AG04450 (cell line): ENCODE measurements at regions not wholly inside any gene's neighbourhood (a gene's known extent, or its start where the extent isn't known, plus 50 kb on each side); places are given as distances from the start of the nearest gene placed in this dataset.

Experiments
- CTCF ChIA-PET: fragments of 300-600, 350-600 bp; formaldehyde crosslinking; extraction: SDS; loops from one replicate; lab custom pipeline; 2022; ENCODE audit warnings: antibody characterized with exemption, inconsistent platforms; lab: Charles Lee
- POLR2A ChIA-PET: fragments of 350-600 bp; formaldehyde crosslinking; extraction: SDS; loops from one replicate; lab custom pipeline; 2021; ENCODE audit warnings: antibody characterized with exemption, inconsistent platforms; lab: Yijun Ruan, JAX
- DNase-seq: peaks from one replicate; pipeline ENCODE4 v3.0.0-alpha.2; 2011; ENCODE audit warnings: low read depth, low spot score
- H3K27ac ChIP-seq: one replicate; pipeline ENCODE4 v1.5.1; 2012; ENCODE audit warnings: low read depth, low read length, control low read depth
- H3K27me3 ChIP-seq: one replicate; pipeline ENCODE4 v1.6.0; 2012; ENCODE audit warnings: low read length; ENCODE audit not compliant: control insufficient read depth, insufficient read depth
- H3K4me3 ChIP-seq: 2 replicates; pipeline ENCODE4 v1.5.1; 2011; ENCODE audit warnings: mild to moderate bottlenecking, low read depth, low read length, control low read depth
- H3K9me3 ChIP-seq: 2 replicates; pipeline ENCODE4 v1.5.1; 2012; ENCODE audit warnings: low read length; ENCODE audit not compliant: control insufficient read depth, insufficient read depth
- TF ChIP-seq, protein P1 (sequence below): IDR thresholded peaks from 2 replicates; pipeline ENCODE4 v1.5.1; 2011; ENCODE audit warnings: low read depth, low read length, control low read depth, inconsistent platforms

DNA sequence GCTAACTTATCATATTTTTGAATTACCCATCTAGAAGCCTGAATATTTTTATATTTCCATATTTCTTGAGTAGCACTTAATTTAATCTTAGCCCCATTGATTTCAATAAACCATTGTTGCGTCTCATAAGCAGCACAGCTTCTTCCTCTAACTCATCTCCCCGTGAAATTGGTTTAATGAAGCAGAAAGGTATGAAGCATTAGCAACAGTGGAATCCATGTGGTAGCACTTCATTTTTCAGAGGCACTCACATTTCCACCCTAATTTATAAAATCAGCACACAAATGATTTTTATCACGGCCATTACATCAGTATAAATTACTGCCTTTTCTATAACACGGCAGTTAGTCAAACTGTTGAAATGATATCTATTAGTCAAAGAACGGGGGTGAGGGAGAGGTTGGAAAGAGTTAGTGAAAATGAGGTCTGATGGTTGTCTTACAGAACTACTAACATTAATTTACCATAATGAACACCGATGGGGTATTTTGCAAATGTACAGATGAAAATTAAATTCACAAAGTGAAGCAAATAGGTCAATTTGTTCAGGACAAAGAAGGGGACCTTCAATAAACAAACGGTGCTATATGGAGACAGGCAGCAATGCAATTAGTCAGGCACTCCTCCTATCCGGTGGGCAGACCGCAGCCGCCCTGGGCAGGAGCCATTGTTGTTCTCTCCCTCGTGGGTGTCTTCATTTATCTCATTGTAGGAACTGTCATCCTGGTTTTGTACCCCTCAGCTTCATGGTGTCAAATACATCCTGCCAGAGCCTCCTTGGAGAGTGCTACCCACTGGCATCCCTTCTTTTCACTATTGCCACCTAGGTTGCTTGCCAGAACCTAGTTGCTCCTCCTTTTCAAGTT, 205.7 kb downstream of the SOX3 start:
- H3K27ac ChIP-seq, result no peak overlapping the region
- H3K27me3 ChIP-seq, result no peaks in the 10 kb centered on the region
- TF ChIP-seq, protein P1, sequence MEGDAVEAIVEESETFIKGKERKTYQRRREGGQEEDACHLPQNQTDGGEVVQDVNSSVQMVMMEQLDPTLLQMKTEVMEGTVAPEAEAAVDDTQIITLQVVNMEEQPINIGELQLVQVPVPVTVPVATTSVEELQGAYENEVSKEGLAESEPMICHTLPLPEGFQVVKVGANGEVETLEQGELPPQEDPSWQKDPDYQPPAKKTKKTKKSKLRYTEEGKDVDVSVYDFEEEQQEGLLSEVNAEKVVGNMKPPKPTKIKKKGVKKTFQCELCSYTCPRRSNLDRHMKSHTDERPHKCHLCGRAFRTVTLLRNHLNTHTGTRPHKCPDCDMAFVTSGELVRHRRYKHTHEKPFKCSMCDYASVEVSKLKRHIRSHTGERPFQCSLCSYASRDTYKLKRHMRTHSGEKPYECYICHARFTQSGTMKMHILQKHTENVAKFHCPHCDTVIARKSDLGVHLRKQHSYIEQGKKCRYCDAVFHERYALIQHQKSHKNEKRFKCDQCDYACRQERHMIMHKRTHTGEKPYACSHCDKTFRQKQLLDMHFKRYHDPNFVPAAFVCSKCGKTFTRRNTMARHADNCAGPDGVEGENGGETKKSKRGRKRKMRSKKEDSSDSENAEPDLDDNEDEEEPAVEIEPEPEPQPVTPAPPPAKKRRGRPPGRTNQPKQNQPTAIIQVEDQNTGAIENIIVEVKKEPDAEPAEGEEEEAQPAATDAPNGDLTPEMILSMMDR, result no peak
- H3K9me3 ChIP-seq, result no peaks in the 10 kb centered on the region
- no peak overlapping the region for H3K4me3 ChIP-seq
- ChIA-PET POLR2A (no interaction called here), CTCF (no interaction called here)
- DNase-seq, result no peak

DNA sequence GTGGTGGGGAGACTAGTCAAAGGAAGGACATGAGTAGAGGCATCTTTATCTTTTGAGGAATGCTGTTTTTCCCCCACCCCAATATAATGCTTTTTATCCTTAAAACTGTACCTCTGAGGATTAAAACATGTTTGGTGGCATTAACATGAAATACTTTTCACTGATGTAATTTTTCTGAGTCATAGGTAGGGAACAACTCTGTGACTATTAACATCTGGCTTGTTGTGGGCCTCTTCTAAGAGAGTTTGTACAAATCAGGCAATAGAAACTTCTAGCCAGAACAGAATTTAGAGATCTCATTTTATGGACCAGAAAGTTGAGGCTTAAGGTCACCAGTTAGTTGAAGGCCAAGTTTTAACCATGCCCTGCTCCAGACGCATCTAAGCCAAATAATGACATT, 207.6 kb downstream of the SOX3 start:
- POLR2A ChIA-PET, result interaction anchor here (0.6 kb wide), 1 partner anchor 212 kb away, joined by 3 read pairs; no protein-coding TSS in a partner anchor
- DNase-seq, result no peak
- no peaks in the 10 kb centered on the region for H3K9me3 ChIP-seq
- no peaks in the 10 kb centered on the region for H3K27me3 ChIP-seq
- TF ChIP-seq, protein P1, result no peak
- H3K4me3 ChIP-seq, result no peak overlapping the region
- CTCF ChIA-PET, result no interaction called here
- no peak overlapping the region for H3K27ac ChIP-seq

GRCh38 chrX:140292961-140293360, 211.9 kb downstream of the SOX3 start:
- H3K27me3 ChIP-seq, result no peaks in the 10 kb centered on the region
- no peak for DNase-seq
- H3K27ac ChIP-seq, result no peak overlapping the region
- ChIA-PET POLR2A (no interaction called here), CTCF (no interaction called here)
- H3K9me3 ChIP-seq, result no peaks in the 10 kb centered on the region
- TF ChIP-seq, protein P1, result no peak
- H3K4me3 ChIP-seq, result no peak overlapping the region

DNA sequence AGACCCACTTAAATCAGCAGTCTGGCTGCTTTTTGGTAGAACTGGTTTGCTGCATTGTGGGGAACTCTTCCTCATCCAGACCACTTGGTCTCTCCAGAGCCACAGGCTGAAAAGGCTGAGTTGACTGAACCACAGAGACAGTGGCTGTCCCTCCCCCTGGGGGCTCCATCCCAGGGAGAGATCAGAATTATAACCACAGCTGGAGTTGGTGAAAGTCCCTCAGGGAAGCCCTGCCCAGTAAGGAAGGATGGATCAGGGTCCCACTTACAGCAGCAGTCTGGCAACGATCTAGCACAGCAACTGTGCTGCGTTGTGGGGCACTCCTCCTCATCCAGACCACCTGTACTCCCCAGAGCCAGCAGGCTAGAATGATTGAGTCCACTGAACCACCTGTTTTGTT, 212.7 kb downstream of the SOX3 start:
- Histone ChIP-seq H3K27ac (no peak overlapping the region), H3K9me3 (no peaks in the 10 kb centered on the region), H3K4me3 (no peak overlapping the region), H3K27me3 (no peaks in the 10 kb centered on the region)
- CTCF ChIA-PET, result no interaction called here
- POLR2A ChIA-PET, result no interaction called here
- TF ChIP-seq, protein P1, result no peak
- no peak for DNase-seq

GRCh38 chrX:140274811-140275525, 229.9 kb downstream of the SOX3 start:
- TF ChIP-seq, protein P1, result no peak
- no peak for DNase-seq
- Histone ChIP-seq H3K9me3 (no peaks in the 10 kb centered on the region), H3K27ac (no peak overlapping the region), H3K27me3 (no peaks in the 10 kb centered on the region), H3K4me3 (no peak overlapping the region)
- ChIA-PET CTCF (no interaction called here), POLR2A (no interaction called here)
